OCI-LY1 (cell line): ENCODE measurements at regions not wholly inside any gene's neighbourhood (a gene's known extent, or its start where the extent isn't known, plus 50 kb on each side); places are given as distances from the start of the nearest gene placed in this dataset.

Experiments
- H2AFZ ChIP-seq: fragments of 200-600 bp; sonication (generic), shearing (Covaris generic); 2 replicates; pipeline ENCODE4 v1.6.0; 2014; ENCODE audit warnings: antibody characterized with exemption, mild to moderate bottlenecking, low read length
- H3F3A ChIP-seq: fragments of 200-600 bp; sonication (generic), shearing (Covaris generic); 2 replicates; pipeline ENCODE4 v1.6.0; 2014; ENCODE audit warnings: mild to moderate bottlenecking, antibody characterized with exemption, low read length, moderate library complexity; ENCODE audit not compliant: insufficient read depth
- H3K27ac ChIP-seq: fragments of 200-600 bp; sonication (generic); 2 replicates; pipeline ENCODE4 v1.5.1; 2014; ENCODE audit warnings: low read length, mixed run types, mild to moderate bottlenecking, low read depth; ENCODE audit not compliant: poor library complexity, severe bottlenecking
- H3K27me3 ChIP-seq: fragments of 200-600 bp; sonication (generic); 2 replicates; pipeline ENCODE4 v1.6.0; 2014; ENCODE audit warnings: antibody characterized with exemption, mild to moderate bottlenecking, low read length, moderate library complexity; ENCODE audit not compliant: insufficient read depth
- H3K36me3 ChIP-seq: fragments of 200-600 bp; sonication (generic); 2 replicates; pipeline ENCODE4 v1.6.1; 2014; ENCODE audit warnings: mild to moderate bottlenecking, antibody characterized with exemption, low read length, moderate library complexity, mixed read lengths; ENCODE audit not compliant: insufficient read depth
- H3K4me1 ChIP-seq: fragments of 200-600 bp; sonication (generic); 2 replicates; pipeline ENCODE4 v1.5.1; 2014; ENCODE audit warnings: mild to moderate bottlenecking, low read length, moderate library complexity; ENCODE audit not compliant: insufficient read depth, severe bottlenecking
- H3K4me2 ChIP-seq: fragments of 200-600 bp; sonication (generic), shearing (Covaris generic); 2 replicates; pipeline ENCODE4 v1.6.1; 2014; ENCODE audit warnings: low read length
- H3K4me3 ChIP-seq: fragments of 200-600 bp; sonication (generic); 2 replicates; pipeline ENCODE4 v1.5.1; 2014; ENCODE audit warnings: low read length, low read depth, mild to moderate bottlenecking, mixed read lengths; ENCODE audit not compliant: poor library complexity, severe bottlenecking
- H3K79me2 ChIP-seq: fragments of 200-600 bp; shearing (Covaris generic); 2 replicates; pipeline ENCODE4 v1.6.1; 2016; ENCODE audit warnings: mixed run types, low read length, mixed read lengths; ENCODE audit not compliant: insufficient read depth
- H3K9ac ChIP-seq: fragments of 200-600 bp; sonication (generic), shearing (Covaris generic); 2 replicates; pipeline ENCODE4 v1.6.1; 2014; ENCODE audit warnings: mild to moderate bottlenecking, low read length, mixed read lengths
- H3K9me2 ChIP-seq: fragments of 200-600 bp; sonication (generic), shearing (Covaris generic); 2 replicates; pipeline ENCODE4 v1.6.1; 2014; ENCODE audit warnings: low read depth, mild to moderate bottlenecking, low read length, mixed read lengths
- H3K9me3 ChIP-seq: fragments of 200-600 bp; shearing (Covaris generic); 2 replicates; pipeline ENCODE4 v1.6.1; 2014; ENCODE audit warnings: low read length, mixed read lengths
- H4K20me1 ChIP-seq: fragments of 200-600 bp; sonication (generic), shearing (Covaris generic); 2 replicates; pipeline ENCODE4 v1.6.0; 2016; ENCODE audit warnings: mild to moderate bottlenecking, low read length; ENCODE audit not compliant: insufficient read depth
- CTCF ChIP-seq: fragments of 200-600 bp; sonication (generic), shearing (Covaris generic); IDR thresholded peaks from 2 replicates; pipeline ENCODE4 v1.5.1; 2017; ENCODE audit warnings: mild to moderate bottlenecking, antibody characterized with exemption, low read length, moderate library complexity, mixed read lengths
- EZH2 ChIP-seq: fragments of 200-600 bp; sonication (generic), shearing (Covaris generic); IDR thresholded peaks from 2 replicates; pipeline ENCODE4 v1.8.0; 2017; ENCODE audit warnings: borderline replicate concordance, mixed run types, mild to moderate bottlenecking, antibody characterized with exemption, low read length, moderate library complexity, mixed read lengths

- H3K36me3 ChIP-seq: no peaks in the 10 kb centered on the region
- H3K27ac ChIP-seq: no peak overlapping the region
- no peaks in the 10 kb centered on the region for H4K20me1 ChIP-seq
- H3K9ac ChIP-seq: no peak overlapping the region
- no peak overlapping the region for H3K4me3 ChIP-seq
- H3K79me2 ChIP-seq: no peaks in the 10 kb centered on the region
- H3K4me2 ChIP-seq: no peak overlapping the region
- no peaks in the 10 kb centered on the region for H3K27me3 ChIP-seq
- H3K9me2 ChIP-seq: no peaks in the 10 kb centered on the region
- no peaks in the 10 kb centered on the region for H3K9me3 ChIP-seq
- no peaks in the 10 kb centered on the region for H3K4me1 ChIP-seq
- TF ChIP-seq CTCF (no peak), EZH2 (no peak)
- H2AFZ ChIP-seq: no peak overlapping the region
- H3F3A ChIP-seq: no peaks in the 10 kb centered on the region
Observed at GRCh38 chr14:26794731-26795130, 196.9 kb upstream of the NOVA1 start.

GRCh38 chr14:26808407-26808806, 210.6 kb upstream of the NOVA1 start:
- Histone ChIP-seq H3K27ac (no peak overlapping the region), H3K36me3 (no peaks in the 10 kb centered on the region), H3K4me2 (no peak overlapping the region), H3K9me2 (no peaks in the 10 kb centered on the region), H3K9me3 (no peaks in the 10 kb centered on the region), H3K27me3 (no peaks in the 10 kb centered on the region), H4K20me1 (no peaks in the 10 kb centered on the region), H3K9ac (no peak overlapping the region), H3K4me3 (no peak overlapping the region), H2AFZ (no peak overlapping the region), H3F3A (no peaks in the 10 kb centered on the region), H3K79me2 (no peaks in the 10 kb centered on the region), H3K4me1 (no peaks in the 10 kb centered on the region)
- TF ChIP-seq CTCF (no peak), EZH2 (no peak)

- H3K36me3 ChIP-seq: no peaks in the 10 kb centered on the region
- H3K27me3 ChIP-seq: no peaks in the 10 kb centered on the region
- H3K27ac ChIP-seq: no peak overlapping the region
- H4K20me1 ChIP-seq: no peaks in the 10 kb centered on the region
- H3K4me2 ChIP-seq: no peak overlapping the region
- H3K4me3 ChIP-seq: no peak overlapping the region
- H3F3A ChIP-seq: no peaks in the 10 kb centered on the region
- H2AFZ ChIP-seq: no peak overlapping the region
- H3K79me2 ChIP-seq: no peaks in the 10 kb centered on the region
- H3K4me1 ChIP-seq: no peaks in the 10 kb centered on the region
- H3K9ac ChIP-seq: no peak overlapping the region
- H3K9me2 ChIP-seq: no peaks in the 10 kb centered on the region
- no peak for TF ChIP-seq CTCF
- no peak for TF ChIP-seq EZH2
- H3K9me3 ChIP-seq: no peaks in the 10 kb centered on the region
Observed at GRCh38 chr14:26810631-26811030, 212.8 kb upstream of the NOVA1 start.
